PC-9 (cell line): ENCODE measurements at regions not wholly inside any gene's neighbourhood (a gene's known extent, or its start where the extent isn't known, plus 50 kb on each side); places are given as distances from the start of the nearest gene placed in this dataset.

Source experiments
- BruUV-seq: library from RNA; stranded (reverse); fragments of 400-500 nt; replicated peaks from 2 replicates; lab custom pipeline; 2021; lab: Mats Ljungman, UMichigan
- CTCF ChIA-PET: fragments of 300-600 bp; sonication (Branson Sonifier 250); formaldehyde crosslinking; loops from one replicate; lab custom pipeline; 2022; ENCODE audit warnings: antibody characterized with exemption; lab: Charles Lee
- POLR2A ChIA-PET: fragments of 300-600 bp; sonication (Branson Sonifier 250); formaldehyde crosslinking; loops from one replicate; lab custom pipeline; 2022; ENCODE audit warnings: antibody characterized with exemption; ENCODE audit not compliant: unreplicated experiment; lab: Charles Lee
- DNase-seq, 2 experiments: peaks; one replicate each; pipeline versions ENCODE4 v3.0.0 to v3.0.0-alpha.2; 2015 to 2022; ENCODE audit warnings: mixed read lengths in 1 of 2
- H2AFZ ChIP-seq: fragments of 200-600 bp; sonication (generic); 2 replicates; pipeline ENCODE4 v1.8.1; 2017; ENCODE audit warnings: antibody characterized with exemption
- H3F3A ChIP-seq: fragments of 200-600 bp; sonication (generic); 2 replicates; pipeline ENCODE4 v1.8.1; 2017; ENCODE audit warnings: antibody characterized with exemption, mild to moderate bottlenecking, low read depth; ENCODE audit not compliant: insufficient read depth
- H3K27ac ChIP-seq: fragments of 200-600 bp; sonication (generic); 2 replicates; pipeline ENCODE4 v1.6.1; 2016; ENCODE audit warnings: mixed run types
- H3K27me3 ChIP-seq: fragments of 200-600 bp; sonication (generic); 2 replicates; pipeline ENCODE4 v1.6.1; 2016; ENCODE audit warnings: low read depth, mixed run types; ENCODE audit not compliant: insufficient read depth
- H3K36me3 ChIP-seq: fragments of 200-600 bp; sonication (generic); 2 replicates; pipeline ENCODE4 v1.6.1; 2016; ENCODE audit warnings: low read depth, mixed run types
- H3K4me1 ChIP-seq: fragments of 200-600 bp; sonication (generic); replicated peaks from 2 replicates; pipeline ENCODE4 v1.6.1; 2016; ENCODE audit warnings: mixed run types; ENCODE audit not compliant: insufficient read depth
- H3K4me2 ChIP-seq: fragments of 200-600 bp; sonication (generic); 2 replicates; pipeline ENCODE4 v1.6.1; 2017; ENCODE audit warnings: mixed run types
- H3K4me3 ChIP-seq: fragments of 200-600 bp; sonication (generic); 2 replicates; pipeline ENCODE4 v1.6.1; 2016; ENCODE audit warnings: mixed run types
- H3K79me2 ChIP-seq: fragments of 200-600 bp; sonication (generic); 2 replicates; pipeline ENCODE4 v1.6.1; 2017; ENCODE audit warnings: low read depth, mixed run types
- H3K9me2 ChIP-seq: fragments of 200-600 bp; sonication (generic); 2 replicates; pipeline ENCODE4 v1.8.1; 2017; ENCODE audit warnings: mild to moderate bottlenecking; ENCODE audit not compliant: insufficient read depth
- H3K9me3 ChIP-seq: fragments of 200-600 bp; sonication (generic); 2 replicates; pipeline ENCODE4 v1.8.1; 2016; ENCODE audit warnings: low read depth; ENCODE audit not compliant: insufficient read depth
- H4K20me1 ChIP-seq: fragments of 200-600 bp; sonication (generic); 2 replicates; pipeline ENCODE4 v1.8.1; 2017; ENCODE audit not compliant: insufficient read depth
- CTCF ChIP-seq: fragments of 200-600 bp; sonication (generic); conservative IDR thresholded peaks from 2 replicates; pipeline ENCODE4 v1.6.1; 2017; ENCODE audit warnings: mixed run types, antibody characterized with exemption, mild to moderate bottlenecking, moderate library complexity
- EZH2 ChIP-seq: fragments of 200-600 bp; sonication (generic); IDR thresholded peaks from 2 replicates; pipeline ENCODE4 v1.8.0; 2017; ENCODE audit warnings: antibody characterized with exemption, low read depth
- intact Hi-C: fragments of 100-400 bp; cut with micrococcal nuclease; formaldehyde crosslinking; loops from one replicate; pipeline ENCODE4 v1.10.0; 2022; ENCODE audit not compliant: unreplicated experiment

GRCh38 chr15:94743668-94744067 lies 512.3 kb downstream of the MCTP2 start:
- Histone ChIP-seq H3K27me3 (peaks cover 16% of the 10 kb centered on the region; the same call in 1 of the 2 replicates), H3K9me3 (no peaks in the 10 kb centered on the region), H3K4me2 (no peak overlapping the region), H2AFZ (no peak overlapping the region), H4K20me1 (no peaks in the 10 kb centered on the region), H3K4me1 (no peaks in the 10 kb centered on the region), H3K79me2 (no peaks in the 10 kb centered on the region), H3F3A (no peaks in the 10 kb centered on the region), H3K9me2 (no peaks in the 10 kb centered on the region), H3K4me3 (no peak overlapping the region), H3K27ac (no peak overlapping the region), H3K36me3 (no peaks in the 10 kb centered on the region)
- no peak for DNase-seq
- ChIA-PET POLR2A (no interaction called here), CTCF (no interaction called here)
- intact Hi-C loops, result no loop called here
- BruUV-seq, result no TSS peak
- TF ChIP-seq EZH2, result no peak
- no peak for TF ChIP-seq CTCF

- ChIA-PET CTCF (no interaction called here), POLR2A (no interaction called here)
- no peaks in the 10 kb centered on the region for H3K79me2 ChIP-seq
- no peaks in the 10 kb centered on the region for H3K9me3 ChIP-seq
- TF ChIP-seq CTCF, result no peak
- no peak for TF ChIP-seq EZH2
- no peaks in the 10 kb centered on the region for H3F3A ChIP-seq
- H3K27ac ChIP-seq, result no peak overlapping the region
- no peaks in the 10 kb centered on the region for H3K36me3 ChIP-seq
- no peaks in the 10 kb centered on the region for H3K4me1 ChIP-seq
- intact Hi-C loops, result no loop called here
- no TSS peak for BruUV-seq
- H3K4me2 ChIP-seq, result no peak overlapping the region
- no peak overlapping the region for H2AFZ ChIP-seq
- no peaks in the 10 kb centered on the region for H4K20me1 ChIP-seq
- no peaks in the 10 kb centered on the region for H3K9me2 ChIP-seq
- no peak for DNase-seq
- H3K4me3 ChIP-seq, result no peak overlapping the region
- H3K27me3 ChIP-seq, result peaks cover 16% of the 10 kb centered on the region; the same call in 1 of the 2 replicates
Observed at GRCh38 chr15:94744080-94744793, 512.9 kb downstream of the MCTP2 start.

- no peak for TF ChIP-seq CTCF
- no peak for TF ChIP-seq EZH2
- Histone ChIP-seq H3K27me3 (peaks cover 26% of the 10 kb centered on the region), H2AFZ (no peak overlapping the region), H3K4me3 (no peak overlapping the region), H3K9me2 (no peaks in the 10 kb centered on the region), H4K20me1 (no peaks in the 10 kb centered on the region), H3K79me2 (no peaks in the 10 kb centered on the region), H3K4me2 (no peak overlapping the region), H3K36me3 (no peaks in the 10 kb centered on the region), H3K4me1 (no peaks in the 10 kb centered on the region), H3K9me3 (no peaks in the 10 kb centered on the region), H3F3A (no peaks in the 10 kb centered on the region), H3K27ac (no peak overlapping the region)
- ChIA-PET CTCF (no interaction called here), POLR2A (no interaction called here)
- BruUV-seq, result no TSS peak
- no peak for DNase-seq
- intact Hi-C loops, result no loop called here
Observed at GRCh38 chr15:94745371-94745770, 514.0 kb downstream of the MCTP2 start.
